Testis (tissue), 2 donors: ENCODE measurements at regions not wholly inside any gene's neighbourhood (a gene's known extent, or its start where the extent isn't known, plus 50 kb on each side); places are given as distances from the start of the nearest gene placed in this dataset.

Experiments
- DNase-seq: peaks from one replicate; pipeline ENCODE4 v3.0.0-alpha.2; 2019
- H3K27ac ChIP-seq, 2 donors: fragments of 200-600 bp; sonication (generic); one replicate each; pipeline ENCODE4 v1.5.1; 2019
- H3K27me3 ChIP-seq: fragments of 200-600 bp; sonication (generic); one replicate; pipeline ENCODE4 v1.5.1; 2019
- H3K36me3 ChIP-seq: fragments of 200-600 bp; sonication (generic); one replicate; pipeline ENCODE4 v1.5.1; 2017; ENCODE audit warnings: low read depth; ENCODE audit errors: missing control alignments
- H3K4me1 ChIP-seq: fragments of 200-600 bp; sonication (generic); one replicate; pipeline ENCODE4 v1.5.1; 2019
- H3K4me3 ChIP-seq, 2 donors: fragments of 200-600 bp; sonication (generic); one replicate each; pipeline ENCODE4 v1.5.1; 2017 to 2019
- H3K9me3 ChIP-seq: fragments of 200-600 bp; sonication (generic); one replicate; pipeline ENCODE4 v1.5.1; 2017
- POLR2A ChIP-seq: fragments of 450-650 bp; IDR thresholded peaks from one replicate; pipeline ENCODE4 v1.6.1; 2017; ENCODE audit warnings: antibody characterized with exemption, mild to moderate bottlenecking, moderate library complexity
- WGBS, 2 donors: methylation state at CpG; one replicate each; pipeline ENCODE4 v1.1.5; 2018; 5-methylcytosine and 5-hydroxymethylcytosine counted together
- intact Hi-C: fragments of 100-400 bp; cut with DNase I; formaldehyde crosslinking; loops from one replicate; pipeline ENCODE4 v1.15.1; 2023; ENCODE audit warnings: low total_unique reads
- TF ChIP-seq, protein P1 (sequence below), 3 experiments: fragments of 450-650 bp in 2 of 3; fragments of 200-600 bp in 1 of 3; sonication (generic) in 1 of 3; IDR thresholded peaks; one replicate each; pipeline ENCODE4 v1.5.1; 2016 to 2019; ENCODE audit warnings: antibody characterized with exemption in 3 of 3, mild to moderate bottlenecking in 2 of 3, moderate library complexity in 1 of 3

DNA sequence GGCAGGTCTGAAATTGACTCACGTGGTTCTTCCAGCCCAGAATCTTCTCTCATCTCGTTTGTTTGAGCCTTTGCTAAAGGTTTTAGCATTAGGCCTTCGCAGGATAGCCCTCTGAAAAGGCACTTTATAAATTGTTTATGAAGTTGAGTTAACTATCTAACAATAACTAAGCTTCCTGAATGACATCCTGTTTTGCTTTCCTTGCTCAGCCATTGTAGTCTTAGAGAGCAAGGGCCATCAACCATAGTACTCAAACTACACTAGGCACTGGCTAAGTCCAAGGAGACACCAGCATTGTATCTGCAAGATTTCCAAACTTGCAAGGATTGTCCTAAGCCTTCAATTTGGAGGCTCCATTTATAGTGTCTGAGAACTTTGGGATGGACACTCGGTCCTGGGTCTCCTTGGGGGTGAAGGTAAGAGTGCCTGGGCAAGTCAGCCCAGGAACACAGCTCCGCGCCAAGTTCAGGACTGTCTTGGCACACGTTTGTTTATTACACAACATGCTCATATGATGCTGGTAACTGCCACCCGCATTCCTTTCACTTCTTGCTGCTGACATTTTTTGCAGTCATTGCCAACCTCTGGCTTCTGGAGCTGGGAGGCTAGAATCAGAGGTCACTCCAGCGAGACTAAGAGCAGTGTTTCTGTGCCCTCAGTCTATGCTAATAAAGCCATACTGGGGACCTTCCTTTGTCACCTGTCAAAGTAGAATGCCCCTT lies 151.1 kb downstream of the ESM1 start:
- no peak overlapping the region for H3K4me3 ChIP-seq
- no peaks in the 10 kb centered on the region for H3K36me3 ChIP-seq
- no peaks in the 10 kb centered on the region for H3K27me3 ChIP-seq
- H3K27ac ChIP-seq: no peak overlapping the region
- WGBS, 2 donors: 72 to 81% methylated on average over 9 of the region's 9 CpGs
- intact Hi-C loops: no loop called here
- H3K4me1 ChIP-seq: no peaks in the 10 kb centered on the region
- H3K9me3 ChIP-seq: no peaks in the 10 kb centered on the region
- no peak for DNase-seq
- TF ChIP-seq POLR2A: no peak
- TF ChIP-seq, protein P1, sequence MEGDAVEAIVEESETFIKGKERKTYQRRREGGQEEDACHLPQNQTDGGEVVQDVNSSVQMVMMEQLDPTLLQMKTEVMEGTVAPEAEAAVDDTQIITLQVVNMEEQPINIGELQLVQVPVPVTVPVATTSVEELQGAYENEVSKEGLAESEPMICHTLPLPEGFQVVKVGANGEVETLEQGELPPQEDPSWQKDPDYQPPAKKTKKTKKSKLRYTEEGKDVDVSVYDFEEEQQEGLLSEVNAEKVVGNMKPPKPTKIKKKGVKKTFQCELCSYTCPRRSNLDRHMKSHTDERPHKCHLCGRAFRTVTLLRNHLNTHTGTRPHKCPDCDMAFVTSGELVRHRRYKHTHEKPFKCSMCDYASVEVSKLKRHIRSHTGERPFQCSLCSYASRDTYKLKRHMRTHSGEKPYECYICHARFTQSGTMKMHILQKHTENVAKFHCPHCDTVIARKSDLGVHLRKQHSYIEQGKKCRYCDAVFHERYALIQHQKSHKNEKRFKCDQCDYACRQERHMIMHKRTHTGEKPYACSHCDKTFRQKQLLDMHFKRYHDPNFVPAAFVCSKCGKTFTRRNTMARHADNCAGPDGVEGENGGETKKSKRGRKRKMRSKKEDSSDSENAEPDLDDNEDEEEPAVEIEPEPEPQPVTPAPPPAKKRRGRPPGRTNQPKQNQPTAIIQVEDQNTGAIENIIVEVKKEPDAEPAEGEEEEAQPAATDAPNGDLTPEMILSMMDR (IDR thresholded peaks at IDR 0.05): no peak

DNA sequence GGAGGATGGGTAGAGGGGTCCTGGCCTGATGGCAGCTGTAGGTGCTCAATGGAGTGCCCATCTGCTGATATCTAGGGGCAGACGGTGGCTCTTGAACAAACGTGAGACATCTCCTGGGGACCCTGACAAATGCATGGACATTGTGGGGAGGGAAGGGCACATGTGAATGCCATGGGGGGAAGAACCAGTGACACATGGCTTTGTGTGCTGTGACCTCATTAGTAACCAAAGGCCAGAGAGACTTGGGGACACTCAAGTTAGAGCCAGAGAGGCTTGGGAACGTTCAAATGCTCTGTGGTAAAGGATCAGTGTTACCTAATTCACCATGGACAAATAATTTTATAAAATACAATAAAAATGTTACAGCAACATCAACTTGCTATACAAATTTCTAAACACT lies 151.8 kb downstream of the ESM1 start:
- 91 to 92% methylated on average over 3 of the region's 3 CpGs for WGBS, 2 donors
- TF ChIP-seq, protein P1 (IDR thresholded peaks at IDR 0.05): no peak
- TF ChIP-seq POLR2A: no peak
- H3K27me3 ChIP-seq: no peaks in the 10 kb centered on the region
- DNase-seq: no peak
- no peaks in the 10 kb centered on the region for H3K4me1 ChIP-seq
- H3K27ac ChIP-seq: no peak overlapping the region
- H3K36me3 ChIP-seq: no peaks in the 10 kb centered on the region
- intact Hi-C loops: no loop called here
- H3K4me3 ChIP-seq: no peak overlapping the region
- H3K9me3 ChIP-seq: no peaks in the 10 kb centered on the region

DNA sequence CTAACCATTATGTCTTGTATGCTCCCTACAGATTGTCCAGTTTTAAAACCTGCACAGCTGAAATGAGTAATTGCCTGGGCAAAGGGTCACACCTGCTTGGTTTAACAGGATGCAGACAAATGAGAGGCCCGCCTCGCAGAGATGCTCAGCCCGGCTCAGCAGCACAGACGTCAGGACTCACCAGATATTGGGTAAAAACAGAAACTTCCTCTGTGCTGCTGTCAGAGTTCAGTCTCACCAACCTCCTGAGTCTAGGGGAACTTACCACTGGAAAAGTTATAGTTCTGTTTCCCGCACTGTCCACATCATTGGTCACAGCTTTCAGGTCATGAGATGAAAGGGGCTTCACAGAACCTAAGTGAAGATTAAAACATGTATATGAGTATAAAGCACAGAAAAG lies 152.5 kb downstream of the ESM1 start:
- intact Hi-C loops: no loop called here
- Histone ChIP-seq H3K4me3 (no peak overlapping the region), H3K36me3 (no peaks in the 10 kb centered on the region), H3K9me3 (no peaks in the 10 kb centered on the region), H3K4me1 (no peaks in the 10 kb centered on the region), H3K27me3 (no peaks in the 10 kb centered on the region), H3K27ac (no peak overlapping the region)
- TF ChIP-seq POLR2A: no peak
- TF ChIP-seq, protein P1 (IDR thresholded peaks at IDR 0.05): no peak
- 84 to 93% methylated on average over 5 of the region's 5 CpGs for WGBS, 2 donors
- no peak for DNase-seq

DNA sequence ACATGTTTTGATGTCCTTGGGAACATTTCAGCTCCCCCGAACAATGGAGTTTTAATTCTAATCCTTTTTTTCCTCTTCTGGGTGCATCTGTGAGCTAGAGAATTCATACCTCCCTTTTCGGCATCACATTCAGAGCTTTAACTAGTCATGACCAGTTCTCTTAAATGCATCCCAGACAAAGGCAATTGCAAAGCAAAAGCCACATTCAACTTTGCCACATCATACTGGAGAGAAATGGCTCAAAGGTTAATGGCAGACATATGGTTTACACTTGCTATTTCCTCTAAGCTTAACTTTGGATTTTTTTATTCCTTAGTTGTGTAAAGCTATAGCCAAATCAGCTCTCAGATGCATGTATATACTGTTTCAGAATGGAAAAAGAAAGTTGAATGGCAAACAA lies 153.3 kb downstream of the ESM1 start:
- no peak for DNase-seq
- intact Hi-C loops: no loop called here

More for the DNA sequence above, 153.3 kb downstream of the ESM1 start:
- Histone ChIP-seq H3K36me3 (no peaks in the 10 kb centered on the region), H3K4me3 (no peak overlapping the region), H3K4me1 (no peaks in the 10 kb centered on the region), H3K27me3 (no peaks in the 10 kb centered on the region), H3K9me3 (no peaks in the 10 kb centered on the region), H3K27ac (no peak overlapping the region)
- TF ChIP-seq POLR2A: no peak
- TF ChIP-seq, protein P1 (IDR thresholded peaks at IDR 0.05): no peak
- WGBS, 2 donors: 66 to 70% methylated on average over 2 of the region's 2 CpGs
